CD4-positive, alpha-beta T cell treated with Interleukin-4 for 4 hours (primary cell): ENCODE measurements at regions not wholly inside any gene's neighbourhood (a gene's known extent, or its start where the extent isn't known, plus 50 kb on each side); places are given as distances from the start of the nearest gene placed in this dataset.

Experiments used
- DNase-seq: peaks from one replicate; pipeline ENCODE4 v3.0.0-alpha.2; 2020

- no peak for DNase-seq
Observed at GRCh38 chr12:97182769-97183168, 275.7 kb downstream of the NEDD1 start.

DNA sequence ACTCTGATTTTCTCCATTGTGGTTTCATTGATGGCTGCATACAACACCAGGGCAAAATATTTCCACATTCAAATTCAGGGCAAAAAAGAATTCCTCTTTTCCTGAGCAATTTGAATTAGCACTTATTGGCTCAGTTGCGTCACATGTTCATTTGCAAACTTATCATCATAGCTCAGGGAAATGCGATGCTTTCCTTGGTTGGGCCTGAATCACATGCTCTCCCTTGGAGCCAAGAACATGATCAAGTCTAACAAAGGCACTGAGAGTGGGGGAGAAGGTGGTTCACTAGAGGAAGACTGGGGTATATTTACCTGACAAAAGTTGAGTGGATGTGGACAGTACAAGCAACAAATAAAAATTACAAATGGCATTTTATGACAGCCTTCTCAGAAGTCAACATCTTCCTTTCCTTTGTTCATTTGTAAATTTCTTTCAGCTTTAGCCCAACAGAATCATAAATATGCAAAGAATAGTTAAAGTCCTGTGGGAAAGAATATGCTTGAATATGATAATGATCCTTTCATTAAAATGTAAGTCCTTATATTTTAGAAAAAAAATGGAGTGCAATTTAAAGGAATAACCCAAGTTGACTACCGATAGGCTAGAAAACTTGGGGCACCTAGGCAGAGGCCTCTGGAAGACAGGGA is 277.2 kb downstream of the NEDD1 start:
- DNase-seq = no peak

- DNase-seq = no peak
Observed at GRCh38 chr12:97185567-97185966, 277.0 kb upstream of the RMST start.

GRCh38 chr12:97194546-97194945 is 268.1 kb upstream of the RMST start:
- DNase-seq = no peak

DNA sequence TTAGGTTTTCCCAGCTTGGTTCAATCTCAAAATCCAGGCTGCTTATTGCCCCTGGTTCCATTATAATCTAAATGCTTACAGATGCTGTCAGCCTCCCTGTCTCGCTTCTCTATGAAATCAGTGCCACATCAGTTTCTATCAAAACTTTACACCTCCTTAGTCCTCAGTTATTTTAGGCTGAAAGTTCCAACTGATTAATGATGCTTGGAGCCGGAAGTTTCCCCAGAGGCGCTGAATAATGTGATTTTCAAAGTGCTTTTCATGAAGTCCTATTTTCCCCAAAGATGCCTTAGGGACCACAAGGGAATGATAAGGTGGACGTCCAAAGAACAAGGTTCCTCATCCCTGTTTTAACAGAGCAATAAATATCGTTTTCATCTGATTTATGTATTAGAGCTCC is 262.4 kb upstream of the RMST start:
- DNase-seq = no peak

DNA sequence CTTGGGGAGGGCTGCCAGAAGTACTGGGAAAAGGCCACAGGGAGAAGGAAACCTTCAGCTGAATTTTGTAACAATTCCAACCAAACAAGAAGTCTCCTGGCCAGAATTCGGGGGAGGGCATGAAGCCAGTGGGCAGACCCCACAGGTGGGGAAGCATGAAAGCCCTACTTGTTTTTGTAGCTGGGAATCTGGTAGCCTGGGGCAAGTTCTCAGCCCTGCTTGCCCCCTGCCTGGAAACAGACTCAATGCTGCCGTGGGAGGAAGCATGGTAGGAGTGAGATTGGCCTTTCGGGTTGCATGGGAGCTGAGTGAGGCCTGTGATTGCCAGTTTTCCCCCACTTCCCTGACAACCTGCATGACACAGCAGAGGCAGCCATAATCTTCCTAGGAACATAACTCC is 259.2 kb upstream of the RMST start:
- no peak for DNase-seq

GRCh38 chr12:97209997-97210396 is 252.6 kb upstream of the RMST start:
- DNase-seq = no peak

- no peak for DNase-seq
Observed at GRCh38 chr12:97211416-97211930, 251.1 kb upstream of the RMST start.

DNA sequence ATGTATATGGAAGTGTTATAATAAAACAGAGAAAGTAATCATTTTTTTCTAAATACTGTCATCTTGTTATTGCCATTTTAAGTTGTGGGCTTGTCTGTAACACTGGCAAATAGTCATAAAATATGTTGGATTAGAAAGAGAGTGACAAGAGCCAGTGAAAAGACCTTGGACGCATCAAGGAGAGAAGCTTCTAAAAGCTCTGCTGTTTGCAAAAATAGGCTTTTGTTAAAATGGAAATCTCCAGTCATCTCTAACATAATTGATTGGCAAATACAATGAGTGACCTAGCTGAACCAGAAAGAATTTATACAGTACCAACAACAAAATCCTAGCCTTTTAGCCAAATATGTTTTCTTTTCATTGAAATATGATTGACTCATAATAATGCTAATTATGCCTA is 245.8 kb upstream of the RMST start:
- DNase-seq = no peak

- no peak for DNase-seq
Observed at GRCh38 chr12:97222391-97222790, 240.2 kb upstream of the RMST start.

- no peak for DNase-seq
Observed at GRCh38 chr12:97223419-97223818, 239.2 kb upstream of the RMST start.

DNA sequence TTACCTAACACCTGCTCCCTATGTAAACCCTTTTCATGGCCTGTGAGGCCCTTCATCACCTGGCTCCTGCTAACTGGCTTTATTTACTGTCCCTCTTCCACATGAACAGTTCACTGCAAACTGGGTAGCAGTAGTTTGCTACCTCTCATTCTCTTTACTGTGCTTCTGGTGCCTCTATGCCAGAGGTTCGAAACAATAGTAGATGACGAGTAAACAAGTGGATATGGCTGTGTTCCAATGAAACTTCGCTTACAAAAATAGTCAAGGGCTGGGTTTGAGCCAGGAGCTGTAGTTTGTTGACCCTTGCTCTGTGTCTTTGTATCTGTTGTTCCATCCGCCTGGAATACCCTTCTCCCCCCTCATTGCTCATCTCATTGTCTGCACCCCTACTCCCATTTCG is 233.6 kb upstream of the RMST start:
- no peak for DNase-seq

DNA sequence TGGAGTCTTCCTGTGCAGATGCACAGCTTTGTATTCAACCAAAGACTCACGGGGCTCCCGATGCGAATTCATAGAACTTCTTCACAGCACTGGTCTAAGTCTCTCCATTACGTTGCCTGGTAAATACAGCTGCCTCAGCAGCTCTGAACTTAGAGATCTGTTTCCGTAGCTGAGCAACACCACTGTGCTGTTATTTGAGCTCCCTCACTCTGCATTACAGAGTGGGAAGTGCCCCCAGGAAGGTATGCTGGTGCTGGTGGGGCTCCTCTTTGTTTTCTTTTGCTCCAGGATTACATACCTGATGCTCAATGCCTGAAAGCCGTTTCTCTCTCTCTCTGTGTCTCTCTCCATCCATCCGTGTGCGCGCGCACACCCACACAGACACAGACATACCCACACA is 227.5 kb upstream of the RMST start:
- DNase-seq = no peak

- DNase-seq = no peak
Observed at GRCh38 chr12:97246368-97246767, 216.2 kb upstream of the RMST start.

GRCh38 chr12:97250483-97250882 is 212.1 kb upstream of the RMST start:
- DNase-seq = no peak

DNA sequence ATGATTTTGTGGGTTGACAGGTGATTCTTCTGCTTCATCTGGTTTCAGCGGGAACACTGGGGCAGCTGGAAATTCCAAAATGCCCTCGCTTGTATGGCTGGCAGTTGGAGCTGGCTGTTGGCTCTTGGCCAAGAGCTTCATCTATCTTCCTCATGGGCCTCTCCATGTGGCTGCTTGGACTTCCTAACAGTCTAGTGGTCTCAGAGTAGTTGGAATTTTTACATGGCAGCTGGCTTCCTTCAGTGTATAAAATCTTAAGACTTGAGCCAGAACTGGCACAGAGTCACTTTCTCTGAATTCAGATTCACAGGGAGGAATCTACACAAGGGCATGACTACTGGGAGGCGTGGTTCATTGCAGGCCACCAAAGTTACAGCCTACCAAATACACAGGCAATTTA is 204.9 kb upstream of the RMST start:
- no peak for DNase-seq

GRCh38 chr12:97259098-97259497 is 203.5 kb upstream of the RMST start:
- no peak for DNase-seq

DNA sequence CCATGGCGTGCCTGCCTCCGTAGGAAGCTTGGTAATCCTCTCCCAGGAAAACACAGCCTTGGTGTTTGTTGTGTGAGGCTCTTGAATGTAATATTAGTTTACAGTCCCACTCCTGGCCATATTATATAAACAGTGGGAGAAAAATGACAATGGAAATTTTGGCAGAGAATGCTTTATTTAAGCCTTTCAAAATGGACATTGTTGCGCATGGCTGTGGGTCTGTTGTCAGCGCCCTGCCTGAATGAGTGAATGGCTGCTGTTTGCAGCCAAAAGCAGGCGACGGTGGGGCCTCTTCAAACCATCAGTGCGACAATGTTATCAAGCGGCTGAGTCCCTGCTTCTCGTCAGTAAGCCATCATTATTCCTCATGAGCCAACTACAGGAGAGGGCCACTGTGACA is 201.8 kb upstream of the RMST start:
- DNase-seq = no peak

- no peak for DNase-seq
Observed at GRCh38 chr12:97267166-97267565, 195.4 kb upstream of the RMST start.

DNA sequence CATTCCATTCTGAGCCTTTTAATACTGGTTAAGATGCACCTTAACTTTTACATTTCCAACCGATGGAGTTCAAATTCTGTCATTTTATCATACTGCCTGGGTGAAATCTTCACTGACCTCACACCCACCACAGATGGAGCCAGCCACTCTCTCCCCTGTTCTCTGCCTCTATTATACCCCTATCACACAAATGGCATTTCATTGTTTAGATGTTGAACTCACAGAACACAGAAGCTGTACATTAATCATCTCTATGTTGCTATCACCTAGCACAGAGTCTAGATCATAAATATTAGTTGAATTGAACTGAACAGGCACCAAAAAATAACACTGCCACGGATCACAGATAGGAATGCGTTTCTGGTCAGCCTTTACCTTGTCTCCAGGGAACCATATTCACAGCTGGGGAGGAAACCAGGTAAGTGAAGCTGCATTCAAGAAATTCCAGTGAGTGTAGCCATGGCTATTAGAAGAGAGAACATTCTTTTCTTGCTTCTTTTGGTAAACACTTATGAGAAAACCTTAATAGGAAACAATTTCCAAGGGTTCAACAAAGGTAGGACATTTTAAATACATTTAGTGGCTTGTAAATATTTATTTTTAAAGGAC is 194.9 kb upstream of the RMST start:
- DNase-seq = no peak

DNA sequence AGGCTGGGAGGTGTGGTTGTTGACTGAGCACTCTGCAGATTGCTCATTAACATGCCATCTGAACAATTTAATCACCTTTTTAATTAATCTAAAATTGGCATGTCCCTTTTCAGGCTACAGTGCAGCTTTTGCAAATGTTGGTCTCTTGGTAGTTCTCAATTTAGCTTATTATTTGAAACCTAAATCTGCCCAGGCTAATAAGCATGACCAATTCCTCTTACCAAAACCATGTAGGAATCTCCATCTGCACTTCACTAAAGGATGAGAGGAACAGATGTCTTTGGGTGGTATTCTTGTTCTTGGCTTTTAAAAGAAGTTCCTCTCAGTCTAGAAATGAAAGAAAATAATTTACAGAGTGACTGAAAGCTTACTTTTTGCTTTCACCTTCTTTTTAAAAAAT is 190.1 kb upstream of the RMST start:
- DNase-seq = no peak

- no peak for DNase-seq
Observed at GRCh38 chr12:97274386-97274785, 188.2 kb upstream of the RMST start.

- DNase-seq = no peak
Observed at GRCh38 chr12:97275256-97275655, 187.3 kb upstream of the RMST start.

- DNase-seq = no peak
Observed at GRCh38 chr12:97275728-97276590, 186.6 kb upstream of the RMST start.
